Right lobe of liver (tissue), 6 donors: ENCODE measurements at regions not wholly inside any gene's neighbourhood (a gene's known extent, or its start where the extent isn't known, plus 50 kb on each side); places are given as distances from the start of the nearest gene placed in this dataset.

Experiments
- ATAC-seq, 4 donors: fragments of 200-7000 bp; cut with Tn5 transposase; one replicate each; pipeline ENCODE4 v1.9.1; 2020; ENCODE audit warnings: mild to moderate bottlenecking in 4 of 4, moderate library complexity in 4 of 4
- DNase-seq, 3 donors: peaks; one replicate each; pipeline ENCODE4 v3.0.0-alpha.2; 2020
- H3K27ac ChIP-seq, 3 donors: fragments of 200-600 bp; one replicate each; pipeline ENCODE4 v1.8.0; 2022
- H3K27me3 ChIP-seq, 2 donors: fragments of 200-600 bp; one replicate each; pipeline ENCODE4 v1.8.0; 2022
- H3K36me3 ChIP-seq, 4 donors: fragments of 200-600 bp; sonication (generic) in 1 of 4; one replicate each; pipeline versions ENCODE4 v1.5.1 to v1.8.0; 2017 to 2022; ENCODE audit warnings: control low read depth in 1 of 4
- H3K4me1 ChIP-seq, 4 donors: fragments of 200-600 bp; sonication (generic) in 1 of 4; one replicate each; pipeline versions ENCODE4 v1.5.1 to v1.8.0; 2017 to 2022; ENCODE audit warnings: control low read depth in 1 of 4
- H3K4me3 ChIP-seq, 3 donors: fragments of 200-600 bp; one replicate each; pipeline ENCODE4 v1.8.0; 2022
- H3K9me3 ChIP-seq, 4 donors: fragments of 200-600 bp; sonication (generic) in 1 of 4; one replicate each; pipeline versions ENCODE4 v1.5.1 to v1.8.0; 2017 to 2022; ENCODE audit warnings: control low read depth in 1 of 4
- POLR2A ChIP-seq: fragments of 450-650 bp; IDR thresholded peaks from one replicate; pipeline ENCODE4 v1.6.1; 2017; ENCODE audit warnings: antibody characterized with exemption, mild to moderate bottlenecking
- WGBS: methylation state at CpG from one replicate; pipeline ENCODE4 v1.1.6; 2018; ENCODE audit warnings: low coverage, low lambda C conversion rate; ENCODE audit not compliant: insufficient coverage; ENCODE audit errors: missing lambda C conversion rate; 5-methylcytosine and 5-hydroxymethylcytosine counted together
- intact Hi-C, 2 donors: fragments of 100-400 bp; cut with DNase I; formaldehyde crosslinking; loops; one replicate each; pipeline versions ENCODE4 v1.11.2 to v1.14.1; 2022
- TF ChIP-seq, protein P1 (sequence below), 4 donors: fragments of 200-600 bp in 3 of 4; fragments of 450-650 bp in 1 of 4; IDR thresholded peaks; one replicate each; pipeline versions ENCODE4 v1.5.1 to v1.8.0; 2016 to 2022; ENCODE audit warnings: antibody characterized with exemption in 4 of 4, mild to moderate bottlenecking in 2 of 4
- donor health status: DM: no; HTN: yes; CAD: no.
- donor health status: DM: no; HTN: no; CAD: no.
- donor health status: DM: no; HTN: no; CAD: no.
- donor health status: DM: no; HTN: yes; CAD: no.
- donor health status: DM: no; HTN: yes; CAD: no.

- Histone ChIP-seq H3K4me1 (no peaks in the 10 kb centered on the region), H3K9me3 (no peaks in the 10 kb centered on the region), H3K4me3 (no peak overlapping the region), H3K27me3 (no peaks in the 10 kb centered on the region), H3K36me3 (no peaks in the 10 kb centered on the region), H3K27ac (no peak overlapping the region)
- no peak for DNase-seq
- intact Hi-C loops, result no loop called here
- 49% methylated on average over 4 of the region's 4 CpGs for WGBS
- no peak for ATAC-seq
- TF ChIP-seq POLR2A, result no peak
- TF ChIP-seq, protein P1, sequence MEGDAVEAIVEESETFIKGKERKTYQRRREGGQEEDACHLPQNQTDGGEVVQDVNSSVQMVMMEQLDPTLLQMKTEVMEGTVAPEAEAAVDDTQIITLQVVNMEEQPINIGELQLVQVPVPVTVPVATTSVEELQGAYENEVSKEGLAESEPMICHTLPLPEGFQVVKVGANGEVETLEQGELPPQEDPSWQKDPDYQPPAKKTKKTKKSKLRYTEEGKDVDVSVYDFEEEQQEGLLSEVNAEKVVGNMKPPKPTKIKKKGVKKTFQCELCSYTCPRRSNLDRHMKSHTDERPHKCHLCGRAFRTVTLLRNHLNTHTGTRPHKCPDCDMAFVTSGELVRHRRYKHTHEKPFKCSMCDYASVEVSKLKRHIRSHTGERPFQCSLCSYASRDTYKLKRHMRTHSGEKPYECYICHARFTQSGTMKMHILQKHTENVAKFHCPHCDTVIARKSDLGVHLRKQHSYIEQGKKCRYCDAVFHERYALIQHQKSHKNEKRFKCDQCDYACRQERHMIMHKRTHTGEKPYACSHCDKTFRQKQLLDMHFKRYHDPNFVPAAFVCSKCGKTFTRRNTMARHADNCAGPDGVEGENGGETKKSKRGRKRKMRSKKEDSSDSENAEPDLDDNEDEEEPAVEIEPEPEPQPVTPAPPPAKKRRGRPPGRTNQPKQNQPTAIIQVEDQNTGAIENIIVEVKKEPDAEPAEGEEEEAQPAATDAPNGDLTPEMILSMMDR (IDR thresholded peaks at IDR 0.05), result no peak
Observed at GRCh38 chr18:65398347-65399075, 352.3 kb upstream of the CDH7 start.

- TF ChIP-seq, protein P1 (IDR thresholded peaks at IDR 0.05), result no peak
- TF ChIP-seq POLR2A, result no peak
- Histone ChIP-seq H3K36me3 (no peaks in the 10 kb centered on the region), H3K27ac (no peak overlapping the region), H3K4me1 (no peaks in the 10 kb centered on the region), H3K4me3 (no peak overlapping the region), H3K9me3 (no peaks in the 10 kb centered on the region), H3K27me3 (no peaks in the 10 kb centered on the region)
- WGBS, result 37% methylated on average over 2 of the region's 3 CpGs
- intact Hi-C loops, result no loop called here
- no peak for DNase-seq
- no peak for ATAC-seq
Observed at GRCh38 chr18:65380986-65381385, 369.8 kb upstream of the CDH7 start.

GRCh38 chr18:65380571-65380970 lies 370.2 kb upstream of the CDH7 start:
- DNase-seq (no peak), ATAC-seq (no peak)
- intact Hi-C loops, result no loop called here
- TF ChIP-seq POLR2A, result no peak
- TF ChIP-seq, protein P1 (IDR thresholded peaks at IDR 0.05), result no peak
- Histone ChIP-seq H3K4me3 (no peak overlapping the region), H3K36me3 (no peaks in the 10 kb centered on the region), H3K27me3 (no peaks in the 10 kb centered on the region), H3K4me1 (no peaks in the 10 kb centered on the region), H3K9me3 (no peaks in the 10 kb centered on the region), H3K27ac (no peak overlapping the region)

GRCh38 chr18:65372904-65373303 lies 377.9 kb upstream of the CDH7 start:
- DNase-seq, result no peak
- Histone ChIP-seq H3K27ac (no peak overlapping the region), H3K9me3 (no peaks in the 10 kb centered on the region), H3K4me3 (no peak overlapping the region), H3K36me3 (no peaks in the 10 kb centered on the region), H3K4me1 (no peaks in the 10 kb centered on the region), H3K27me3 (no peaks in the 10 kb centered on the region)
- 44% methylated on average over 3 of the region's 3 CpGs for WGBS
- intact Hi-C loops, result no loop called here
- no peak for TF ChIP-seq POLR2A
- TF ChIP-seq, protein P1 (IDR thresholded peaks at IDR 0.05), result no peak
- no peak for ATAC-seq
